ENCODE measurements at regions not wholly inside any gene's neighbourhood (a gene's known extent, or its start where the extent isn't known, plus 50 kb on each side); places are given as distances from the start of the nearest gene placed in this dataset.
"Not testable (repeated sequence)": the region's sequence is repeated elsewhere in the genome, so short reads cannot be mapped to it uniquely, and the experiment has no call there.

- Histone ChIP-seq H3K27ac (no peak overlapping the region), H3K4me1 (no peaks in the 10 kb centered on the region), H3K36me3 (no peaks in the 10 kb centered on the region), H3K27me3 (no peaks in the 10 kb centered on the region), H3K4me3 (no peak overlapping the region), H3K9me3 (no peaks in the 10 kb centered on the region)
- TF ChIP-seq CTCF (IDR thresholded peaks at IDR 0.05) (no peak), POLR2A (IDR thresholded peaks at IDR 0.05) (no peak)
- no peak for DNase-seq
- intact Hi-C loops (cut with DNase I; ENCODE audit: low total_unique reads) = no loop called here
These were observed 64.8 kb upstream of the SLC1A4 start for GRCh38 chr2:64924170-64924934.

GRCh38 chr2:64925930-64926722 is 63.1 kb upstream of the SLC1A4 start:
- H3K27me3 ChIP-seq; H3K4me1 ChIP-seq; DNase-seq; intact Hi-C loops (cut with DNase I; ENCODE audit: low total_unique reads); H3K36me3 ChIP-seq; H3K4me3 ChIP-seq; H3K27ac ChIP-seq; H3K9me3 ChIP-seq: not testable (repeated sequence)

- no peaks in the 10 kb centered on the region for H3K36me3 ChIP-seq
- H3K4me1 ChIP-seq = no peaks in the 10 kb centered on the region
- no peak overlapping the region for H3K27ac ChIP-seq
- no peak for DNase-seq
- no peaks in the 10 kb centered on the region for H3K27me3 ChIP-seq
- H3K9me3 ChIP-seq = no peaks in the 10 kb centered on the region
- H3K4me3 ChIP-seq = no peak overlapping the region
- intact Hi-C loops (cut with DNase I; ENCODE audit: low total_unique reads) = no loop called here
- TF ChIP-seq POLR2A (IDR thresholded peaks at IDR 0.05) (no peak), CTCF (IDR thresholded peaks at IDR 0.05) (no peak)
These were observed 60.4 kb upstream of the SLC1A4 start for GRCh38 chr2:64928813-64929212.

- Histone ChIP-seq H3K4me3 (no peak overlapping the region), H3K4me1 (no peaks in the 10 kb centered on the region), H3K27me3 (no peaks in the 10 kb centered on the region), H3K9me3 (no peaks in the 10 kb centered on the region), H3K36me3 (no peaks in the 10 kb centered on the region), H3K27ac (no peak overlapping the region)
- DNase-seq = no peak
- TF ChIP-seq CTCF (IDR thresholded peaks at IDR 0.05) (no peak), POLR2A (IDR thresholded peaks at IDR 0.05) (no peak)
- intact Hi-C loops (cut with DNase I; ENCODE audit: low total_unique reads) = no loop called here
These were observed 59.9 kb upstream of the SLC1A4 start for GRCh38 chr2:64929333-64929732.

GRCh38 chr2:64930258-64930671 is 58.9 kb upstream of the SLC1A4 start:
- H3K27me3 ChIP-seq = no peaks in the 10 kb centered on the region
- no peak overlapping the region for H3K27ac ChIP-seq
- H3K36me3 ChIP-seq = no peaks in the 10 kb centered on the region
- DNase-seq = no peak
- intact Hi-C loops (cut with DNase I; ENCODE audit: low total_unique reads) = no loop called here
- H3K4me3 ChIP-seq = no peak overlapping the region
- TF ChIP-seq POLR2A (IDR thresholded peaks at IDR 0.05) (no peak), CTCF (IDR thresholded peaks at IDR 0.05) (no peak)
- H3K9me3 ChIP-seq = no peaks in the 10 kb centered on the region
- H3K4me1 ChIP-seq = no peaks in the 10 kb centered on the region
